ENCODE measurements at regions not wholly inside any gene's neighbourhood (a gene's known extent, or its start where the extent isn't known, plus 50 kb on each side); places are given as distances from the start of the nearest gene placed in this dataset.

- H3K4me3 ChIP-seq: no peak overlapping the region
- H3F3A ChIP-seq (ENCODE audit: insufficient read depth, low read depth): no peaks in the 10 kb centered on the region
- BruUV-seq (replicated peaks): no TSS peak
- H3K79me2 ChIP-seq (ENCODE audit: low read depth): no peaks in the 10 kb centered on the region
- ChIA-PET POLR2A (ENCODE audit: unreplicated experiment) (no interaction called here), CTCF (no interaction called here)
- DNase-seq: no peak
- intact Hi-C loops (cut with micrococcal nuclease; ENCODE audit: unreplicated experiment): no loop called here
- H4K20me1 ChIP-seq (ENCODE audit: insufficient read depth): no peaks in the 10 kb centered on the region
- H3K36me3 ChIP-seq (ENCODE audit: low read depth): no peaks in the 10 kb centered on the region
- H3K27me3 ChIP-seq (ENCODE audit: insufficient read depth, low read depth): no peaks in the 10 kb centered on the region
- no peaks in the 10 kb centered on the region for H3K9me3 ChIP-seq (ENCODE audit: insufficient read depth, low read depth)
- H2AFZ ChIP-seq: no peak overlapping the region
- H3K4me1 ChIP-seq (replicated peaks; ENCODE audit: insufficient read depth): peaks cover 12% of the 10 kb centered on the region; the same call in 1 of the 2 replicates
- TF ChIP-seq, protein P1, sequence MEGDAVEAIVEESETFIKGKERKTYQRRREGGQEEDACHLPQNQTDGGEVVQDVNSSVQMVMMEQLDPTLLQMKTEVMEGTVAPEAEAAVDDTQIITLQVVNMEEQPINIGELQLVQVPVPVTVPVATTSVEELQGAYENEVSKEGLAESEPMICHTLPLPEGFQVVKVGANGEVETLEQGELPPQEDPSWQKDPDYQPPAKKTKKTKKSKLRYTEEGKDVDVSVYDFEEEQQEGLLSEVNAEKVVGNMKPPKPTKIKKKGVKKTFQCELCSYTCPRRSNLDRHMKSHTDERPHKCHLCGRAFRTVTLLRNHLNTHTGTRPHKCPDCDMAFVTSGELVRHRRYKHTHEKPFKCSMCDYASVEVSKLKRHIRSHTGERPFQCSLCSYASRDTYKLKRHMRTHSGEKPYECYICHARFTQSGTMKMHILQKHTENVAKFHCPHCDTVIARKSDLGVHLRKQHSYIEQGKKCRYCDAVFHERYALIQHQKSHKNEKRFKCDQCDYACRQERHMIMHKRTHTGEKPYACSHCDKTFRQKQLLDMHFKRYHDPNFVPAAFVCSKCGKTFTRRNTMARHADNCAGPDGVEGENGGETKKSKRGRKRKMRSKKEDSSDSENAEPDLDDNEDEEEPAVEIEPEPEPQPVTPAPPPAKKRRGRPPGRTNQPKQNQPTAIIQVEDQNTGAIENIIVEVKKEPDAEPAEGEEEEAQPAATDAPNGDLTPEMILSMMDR (conservative IDR thresholded peaks at IDR 0.05): no peak
- no peak for TF ChIP-seq EZH2 (IDR thresholded peaks at IDR 0.05; ENCODE audit: low read depth)
- no peak overlapping the region for H3K27ac ChIP-seq
- H3K4me2 ChIP-seq: no peak overlapping the region
- no peaks in the 10 kb centered on the region for H3K9me2 ChIP-seq (ENCODE audit: insufficient read depth)
Measured at GRCh38 chr2:144946263-144946662, 426.3 kb upstream of the ZEB2 start.

GRCh38 chr2:144944546-144945220 is 424.8 kb upstream of the ZEB2 start:
- Histone ChIP-seq H3K9me2 (ENCODE audit: insufficient read depth) (no peaks in the 10 kb centered on the region), H3K4me3 (no peak overlapping the region), H3K36me3 (ENCODE audit: low read depth) (no peaks in the 10 kb centered on the region), H3K4me1 (replicated peaks; ENCODE audit: insufficient read depth) (peaks cover 8% of the 10 kb centered on the region; the same call in 1 of the 2 replicates), H3K9me3 (ENCODE audit: insufficient read depth, low read depth) (no peaks in the 10 kb centered on the region), H2AFZ (peak overlapping the region; percentile 33; the same call in 1 of the 2 replicates), H4K20me1 (ENCODE audit: insufficient read depth) (no peaks in the 10 kb centered on the region), H3K4me2 (no peak overlapping the region), H3K27ac (no peak overlapping the region), H3F3A (ENCODE audit: insufficient read depth, low read depth) (no peaks in the 10 kb centered on the region), H3K27me3 (ENCODE audit: insufficient read depth, low read depth) (no peaks in the 10 kb centered on the region), H3K79me2 (ENCODE audit: low read depth) (no peaks in the 10 kb centered on the region)
- intact Hi-C loops (cut with micrococcal nuclease; ENCODE audit: unreplicated experiment): no loop called here
- no TSS peak for BruUV-seq (replicated peaks)
- TF ChIP-seq, protein P1 (conservative IDR thresholded peaks at IDR 0.05): no peak
- no peak for TF ChIP-seq EZH2 (IDR thresholded peaks at IDR 0.05; ENCODE audit: low read depth)
- ChIA-PET POLR2A (ENCODE audit: unreplicated experiment) (no interaction called here), CTCF (interaction anchor here (0.7 kb wide), 1 partner anchor 648 kb away, joined by 3 read pairs; no protein-coding TSS in a partner anchor)
- DNase-seq: no peak

- DNase-seq: no peak
- no peaks in the 10 kb centered on the region for H3K79me2 ChIP-seq (ENCODE audit: low read depth)
- H4K20me1 ChIP-seq (ENCODE audit: insufficient read depth): no peaks in the 10 kb centered on the region
- no peak overlapping the region for H3K4me2 ChIP-seq
- no peaks in the 10 kb centered on the region for H3K27me3 ChIP-seq (ENCODE audit: insufficient read depth, low read depth)
- ChIA-PET POLR2A (ENCODE audit: unreplicated experiment) (no interaction called here), CTCF (no interaction called here)
- BruUV-seq (replicated peaks): no TSS peak
- TF ChIP-seq, protein P1 (conservative IDR thresholded peaks at IDR 0.05): no peak
- no peak for TF ChIP-seq EZH2 (IDR thresholded peaks at IDR 0.05; ENCODE audit: low read depth)
- peak overlapping the region; percentile 33; the same call in 1 of the 2 replicates for H2AFZ ChIP-seq
- H3K27ac ChIP-seq: no peak overlapping the region
- no peaks in the 10 kb centered on the region for H3K9me2 ChIP-seq (ENCODE audit: insufficient read depth)
- H3K36me3 ChIP-seq (ENCODE audit: low read depth): no peaks in the 10 kb centered on the region
- no peaks in the 10 kb centered on the region for H3F3A ChIP-seq (ENCODE audit: insufficient read depth, low read depth)
- no peak overlapping the region for H3K4me3 ChIP-seq
- no peaks in the 10 kb centered on the region for H3K9me3 ChIP-seq (ENCODE audit: insufficient read depth, low read depth)
- intact Hi-C loops (cut with micrococcal nuclease; ENCODE audit: unreplicated experiment): no loop called here
- peaks cover 8% of the 10 kb centered on the region; the same call in 1 of the 2 replicates for H3K4me1 ChIP-seq (replicated peaks; ENCODE audit: insufficient read depth)
Measured at GRCh38 chr2:144943986-144944385, 424.1 kb upstream of the ZEB2 start.
